OCI-LY7 (cell line): ENCODE measurements at regions not wholly inside any gene's neighbourhood (a gene's known extent, or its start where the extent isn't known, plus 50 kb on each side); places are given as distances from the start of the nearest gene placed in this dataset.

Source experiments
- BruUV-seq: library from RNA; stranded (reverse); fragments of 400-500 nt; replicated peaks from 2 replicates; lab custom pipeline; 2021; lab: Mats Ljungman, UMichigan
- CTCF ChIA-PET: fragments of 300-600 bp; sonication (Branson Sonifier 250); formaldehyde crosslinking; loops from one replicate; lab custom pipeline; 2022; ENCODE audit warnings: antibody characterized with exemption; ENCODE audit not compliant: unreplicated experiment; lab: Charles Lee
- POLR2A ChIA-PET: fragments of 300-600 bp; sonication (Branson Sonifier 250); formaldehyde crosslinking; loops from one replicate; lab custom pipeline; 2022; ENCODE audit warnings: antibody characterized with exemption; lab: Charles Lee
- DNase-seq: peaks from one replicate; pipeline ENCODE4 v3.0.0-alpha.2; 2015; ENCODE audit warnings: low spot score
- H2AFZ ChIP-seq: fragments of 200-600 bp; sonication (generic), shearing (Covaris generic); 2 replicates; pipeline ENCODE4 v1.6.1; 2014; ENCODE audit warnings: mild to moderate bottlenecking, antibody characterized with exemption, low read length, moderate library complexity
- H3K27ac ChIP-seq: fragments of 200-600 bp; sonication (generic); 2 replicates; pipeline ENCODE4 v1.5.1; 2014; ENCODE audit warnings: mixed run types, low read depth, mild to moderate bottlenecking, moderate library complexity, low read length, inconsistent platforms; ENCODE audit not compliant: poor library complexity, severe bottlenecking
- H3K36me3 ChIP-seq: fragments of 200-600 bp; sonication (generic); 2 replicates; pipeline ENCODE4 v1.6.1; 2014; ENCODE audit warnings: mild to moderate bottlenecking, antibody characterized with exemption, low read length, moderate library complexity, mixed read lengths; ENCODE audit not compliant: insufficient read depth
- H3K4me1 ChIP-seq: fragments of 200-600 bp; sonication (generic); 2 replicates; pipeline ENCODE4 v1.5.1; 2014; ENCODE audit warnings: mild to moderate bottlenecking, low read length; ENCODE audit not compliant: insufficient read depth, poor library complexity, severe bottlenecking
- H3K4me2 ChIP-seq: fragments of 200-600 bp; sonication (generic); 2 replicates; pipeline ENCODE4 v1.6.1; 2014; ENCODE audit warnings: mild to moderate bottlenecking, low read length
- H3K4me3 ChIP-seq: fragments of 200-600 bp; sonication (generic); 2 replicates; pipeline ENCODE4 v1.5.1; 2014; ENCODE audit warnings: mild to moderate bottlenecking, low read depth, low read length; ENCODE audit not compliant: poor library complexity, severe bottlenecking
- H3K79me2 ChIP-seq: fragments of 200-600 bp; sonication (generic); 2 replicates; pipeline ENCODE4 v1.6.1; 2016; ENCODE audit warnings: low read depth, mild to moderate bottlenecking, low read length, moderate library complexity, mixed read lengths; ENCODE audit not compliant: insufficient read depth
- H3K9me2 ChIP-seq: fragments of 200-600 bp; sonication (generic); 2 replicates; pipeline ENCODE4 v1.6.1; 2016; ENCODE audit warnings: mild to moderate bottlenecking, low read length, mixed read lengths; ENCODE audit not compliant: insufficient read depth
- H3K9me3 ChIP-seq: fragments of 200-600 bp; sonication (generic); 2 replicates; pipeline ENCODE4 v1.6.1; 2014; ENCODE audit warnings: mild to moderate bottlenecking, mixed run types, low read length, mixed read lengths
- H4K20me1 ChIP-seq: fragments of 200-600 bp; sonication (generic); 2 replicates; pipeline ENCODE4 v1.6.1; 2014; ENCODE audit warnings: mild to moderate bottlenecking, antibody characterized with exemption, low read length, moderate library complexity, mixed read lengths; ENCODE audit not compliant: insufficient read depth
- CTCF ChIP-seq: fragments of 200-600 bp; sonication (generic); conservative IDR thresholded peaks from 2 replicates; pipeline ENCODE4 v1.5.1; 2014; ENCODE audit warnings: mild to moderate bottlenecking, antibody characterized with exemption, low read length, moderate library complexity, mixed read lengths
- EZH2phosphoT487 ChIP-seq: fragments of 200-600 bp; sonication (generic); IDR thresholded peaks from 2 replicates; pipeline ENCODE4 v1.6.1; 2018; ENCODE audit warnings: low read depth, borderline replicate concordance, mild to moderate bottlenecking, mixed run types, antibody characterized with exemption, low read length, moderate library complexity, mixed read lengths
- intact Hi-C: fragments of 100-400 bp; cut with micrococcal nuclease; formaldehyde crosslinking; loops from one replicate; pipeline ENCODE4 v1.10.0; 2022; ENCODE audit not compliant: unreplicated experiment

GRCh38 chr2:234687718-234688475, 191.0 kb upstream of the ARL4C start:
- intact Hi-C loops: no loop called here
- Histone ChIP-seq H4K20me1 (no peaks in the 10 kb centered on the region), H3K27ac (no peak overlapping the region), H3K9me3 (no peaks in the 10 kb centered on the region), H3K36me3 (no peaks in the 10 kb centered on the region), H3K4me1 (no peaks in the 10 kb centered on the region), H3K4me3 (no peak overlapping the region), H3K9me2 (no peaks in the 10 kb centered on the region), H3K4me2 (no peak overlapping the region), H2AFZ (no peak overlapping the region), H3K79me2 (no peaks in the 10 kb centered on the region)
- ChIA-PET CTCF (no interaction called here), POLR2A (no interaction called here)
- no peak for DNase-seq
- no peak for TF ChIP-seq EZH2phosphoT487
- no peak for TF ChIP-seq CTCF
- BruUV-seq: no TSS peak

- BruUV-seq: no TSS peak
- no peaks in the 10 kb centered on the region for H3K4me1 ChIP-seq
- H3K4me3 ChIP-seq: no peak overlapping the region
- no peaks in the 10 kb centered on the region for H4K20me1 ChIP-seq
- ChIA-PET CTCF (no interaction called here), POLR2A (interaction anchor here (0.6 to 0.8 kb wide), 2 partner anchors 56 to 282 kb away, joined by 3 read pairs; no protein-coding TSS in a partner anchor)
- H3K36me3 ChIP-seq: no peaks in the 10 kb centered on the region
- no peak overlapping the region for H3K4me2 ChIP-seq
- no peak overlapping the region for H3K27ac ChIP-seq
- H2AFZ ChIP-seq: no peak overlapping the region
- intact Hi-C loops: no loop called here
- no peaks in the 10 kb centered on the region for H3K9me2 ChIP-seq
- TF ChIP-seq CTCF (no peak), EZH2phosphoT487 (no peak)
- no peaks in the 10 kb centered on the region for H3K9me3 ChIP-seq
- no peak for DNase-seq
- no peaks in the 10 kb centered on the region for H3K79me2 ChIP-seq
Observed at GRCh38 chr2:234686088-234686890, 189.4 kb upstream of the ARL4C start.

GRCh38 chr2:234684466-234684865, 187.6 kb upstream of the ARL4C start:
- no peaks in the 10 kb centered on the region for H3K79me2 ChIP-seq
- CTCF ChIA-PET: no interaction called here
- no peak overlapping the region for H3K4me2 ChIP-seq
- DNase-seq: no peak
- H3K27ac ChIP-seq: no peak overlapping the region
- no peaks in the 10 kb centered on the region for H3K36me3 ChIP-seq
- no peak overlapping the region for H2AFZ ChIP-seq
- POLR2A ChIA-PET: no interaction called here
- H3K9me3 ChIP-seq: no peaks in the 10 kb centered on the region
- TF ChIP-seq CTCF: no peak
- no peak for TF ChIP-seq EZH2phosphoT487
- no peak overlapping the region for H3K4me3 ChIP-seq
- H4K20me1 ChIP-seq: no peaks in the 10 kb centered on the region
- BruUV-seq: no TSS peak
- intact Hi-C loops: no loop called here
- no peaks in the 10 kb centered on the region for H3K9me2 ChIP-seq
- H3K4me1 ChIP-seq: no peaks in the 10 kb centered on the region
